AG09319 (cell line): ENCODE measurements at regions not wholly inside any gene's neighbourhood (a gene's known extent, or its start where the extent isn't known, plus 50 kb on each side); places are given as distances from the start of the nearest gene placed in this dataset.

ENCODE experiments used
- DNase-seq: peaks from one replicate; pipeline ENCODE4 v3.0.0-alpha.2; 2010; ENCODE audit warnings: low read depth; ENCODE audit errors: extremely low read depth
- TF ChIP-seq, protein P1 (sequence below): IDR thresholded peaks from 2 replicates; pipeline ENCODE4 v1.5.1; 2011; ENCODE audit warnings: low read depth, mild to moderate bottlenecking, inconsistent platforms, low read length, moderate library complexity

DNA sequence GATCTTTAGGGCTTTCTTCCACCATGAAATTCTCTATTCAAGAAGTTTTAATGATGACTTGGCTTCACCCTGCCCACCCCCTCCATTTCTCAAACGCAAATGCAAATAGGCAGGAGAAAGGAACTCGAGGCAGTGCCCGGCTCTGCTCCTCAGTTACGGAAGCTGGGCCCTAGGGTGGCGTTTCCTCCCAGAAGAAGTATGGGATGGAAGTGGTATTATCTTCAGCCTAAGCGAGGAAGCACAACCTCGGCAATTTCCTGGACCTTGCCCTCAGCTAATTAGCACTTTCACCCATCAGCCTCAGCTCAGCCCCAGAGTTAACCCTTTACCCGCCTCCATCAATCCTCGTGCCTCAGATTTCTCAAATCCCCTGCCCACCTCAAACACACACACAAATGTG is 58.2 kb upstream of the LRRC55 start:
- TF ChIP-seq, protein P1, sequence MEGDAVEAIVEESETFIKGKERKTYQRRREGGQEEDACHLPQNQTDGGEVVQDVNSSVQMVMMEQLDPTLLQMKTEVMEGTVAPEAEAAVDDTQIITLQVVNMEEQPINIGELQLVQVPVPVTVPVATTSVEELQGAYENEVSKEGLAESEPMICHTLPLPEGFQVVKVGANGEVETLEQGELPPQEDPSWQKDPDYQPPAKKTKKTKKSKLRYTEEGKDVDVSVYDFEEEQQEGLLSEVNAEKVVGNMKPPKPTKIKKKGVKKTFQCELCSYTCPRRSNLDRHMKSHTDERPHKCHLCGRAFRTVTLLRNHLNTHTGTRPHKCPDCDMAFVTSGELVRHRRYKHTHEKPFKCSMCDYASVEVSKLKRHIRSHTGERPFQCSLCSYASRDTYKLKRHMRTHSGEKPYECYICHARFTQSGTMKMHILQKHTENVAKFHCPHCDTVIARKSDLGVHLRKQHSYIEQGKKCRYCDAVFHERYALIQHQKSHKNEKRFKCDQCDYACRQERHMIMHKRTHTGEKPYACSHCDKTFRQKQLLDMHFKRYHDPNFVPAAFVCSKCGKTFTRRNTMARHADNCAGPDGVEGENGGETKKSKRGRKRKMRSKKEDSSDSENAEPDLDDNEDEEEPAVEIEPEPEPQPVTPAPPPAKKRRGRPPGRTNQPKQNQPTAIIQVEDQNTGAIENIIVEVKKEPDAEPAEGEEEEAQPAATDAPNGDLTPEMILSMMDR = no peak
- DNase-seq = no peak

DNA sequence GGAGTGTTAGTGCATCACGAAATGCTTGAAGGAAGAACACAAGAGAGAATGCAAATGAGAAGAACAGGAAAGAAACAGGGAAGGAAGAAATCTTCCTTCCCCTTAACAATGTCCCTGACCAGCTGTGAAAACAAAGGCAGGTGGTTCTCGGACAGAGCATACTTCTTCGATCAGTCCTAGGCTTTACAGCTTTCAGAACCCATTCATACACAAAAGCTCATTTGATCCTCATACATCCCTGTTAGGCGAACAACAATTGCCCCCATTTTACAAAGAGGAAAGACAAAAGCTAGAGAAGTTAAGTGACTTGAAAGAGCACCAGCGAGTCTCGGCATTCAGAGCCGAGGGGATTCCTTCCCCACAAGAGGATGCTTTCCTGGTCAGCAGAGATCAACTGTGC is 57.2 kb upstream of the LRRC55 start:
- DNase-seq = no peak
- TF ChIP-seq, protein P1 = no peak

DNA sequence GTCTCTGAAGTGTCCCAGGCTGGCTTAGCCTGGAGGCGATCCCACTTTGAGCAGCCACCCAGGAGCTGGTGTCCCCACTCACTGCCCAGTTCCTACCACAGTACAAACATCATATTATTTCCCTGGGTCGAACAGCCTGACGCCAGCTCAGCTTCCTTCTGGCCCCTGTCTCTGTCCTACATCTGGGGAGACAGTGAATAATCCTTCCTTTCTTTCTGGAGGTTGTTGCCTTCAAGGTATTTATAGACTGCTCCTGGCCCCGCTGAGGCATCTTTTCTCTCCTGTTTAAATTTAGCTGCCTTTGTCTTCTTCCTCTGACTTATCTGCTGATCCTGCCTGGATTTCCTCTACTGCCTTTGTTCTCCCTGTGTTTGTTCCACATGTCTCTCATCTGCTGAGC is 56.8 kb upstream of the LRRC55 start:
- TF ChIP-seq, protein P1 = no peak
- DNase-seq = no peak

DNA sequence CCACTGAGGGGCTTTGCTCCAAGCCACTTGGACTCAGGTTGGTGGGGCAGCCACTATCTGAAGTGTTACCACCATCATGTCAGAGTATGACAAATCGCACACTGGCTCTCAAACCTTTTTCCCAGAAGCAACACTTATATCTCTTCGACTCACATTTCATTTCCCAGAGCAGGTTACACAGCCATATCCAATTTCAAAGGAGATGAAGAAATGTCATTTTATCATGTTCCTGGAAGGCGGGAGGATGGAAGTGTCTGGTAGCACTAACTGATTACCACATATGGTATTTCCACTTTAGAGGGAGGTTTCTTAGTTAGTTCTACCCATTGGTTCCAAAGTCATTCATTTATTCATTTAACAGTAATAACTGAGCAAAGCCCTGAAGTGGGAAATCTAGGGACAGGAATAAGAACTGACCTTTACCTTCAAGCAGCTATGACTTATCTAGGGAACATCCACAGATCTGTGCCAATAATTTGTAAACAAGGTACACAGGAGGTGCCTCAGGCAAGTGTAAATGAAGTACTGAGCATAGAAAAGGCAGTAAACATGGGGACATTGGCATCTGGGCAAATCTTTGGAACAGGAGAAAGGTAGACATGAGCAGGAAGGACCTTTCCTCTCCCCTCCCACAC is 54.9 kb upstream of the LRRC55 start:
- no peak for DNase-seq
- TF ChIP-seq, protein P1 = no peak

DNA sequence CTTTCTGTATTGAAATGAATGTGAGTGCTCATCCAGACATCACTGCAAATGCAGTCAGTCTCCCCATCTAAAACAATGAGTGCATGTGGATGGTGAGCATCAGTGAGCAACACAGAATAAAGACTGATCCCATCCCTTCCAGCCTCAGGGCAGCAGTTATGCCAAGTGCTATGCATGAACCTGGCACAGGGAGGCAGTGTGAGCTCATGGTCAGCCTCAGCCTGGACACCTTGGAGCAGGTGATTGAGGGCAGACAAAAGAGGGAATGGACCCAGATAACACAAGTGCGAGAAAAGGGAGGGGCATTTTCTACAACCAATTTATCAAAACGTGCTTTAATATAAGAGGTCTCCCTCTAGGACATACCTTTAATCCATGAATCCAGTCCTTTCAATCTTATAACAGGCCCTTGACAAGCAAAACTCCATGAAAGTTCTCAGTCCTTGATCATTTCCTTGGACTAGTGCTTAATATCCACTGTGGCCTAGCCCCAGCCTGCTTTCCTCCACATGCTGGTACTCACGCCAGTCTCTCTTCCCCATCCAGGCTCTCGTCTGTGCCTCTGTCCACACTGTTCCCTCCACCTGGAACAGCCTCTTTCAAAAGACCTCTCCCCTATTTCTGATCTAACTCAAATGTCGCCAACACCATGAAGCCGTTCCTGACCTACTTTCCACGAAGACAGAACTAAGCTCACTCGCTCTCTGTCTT is 50.5 kb upstream of the LRRC55 start:
- DNase-seq = no peak
- TF ChIP-seq, protein P1 = peak; percentile 59
